Bronchial epithelial cell (primary cell): ENCODE measurements at regions not wholly inside any gene's neighbourhood (a gene's known extent, or its start where the extent isn't known, plus 50 kb on each side); places are given as distances from the start of the nearest gene placed in this dataset.

Source experiments
- DNase-seq: peaks from one replicate; pipeline ENCODE4 v3.0.0-alpha.2; 2010; ENCODE audit warnings: low read depth
- FAIRE-seq: peaks from 2 replicates; lab custom pipeline; 2011; peaks lifted over from hg19 to GRCh38; lab: Jason Lieb, UNC
- H3K27me3 ChIP-seq: 2 replicates; pipeline ENCODE4 v1.5.1; 2011; ENCODE audit warnings: low read length; ENCODE audit not compliant: control insufficient read depth, insufficient read depth
- H3K36me3 ChIP-seq: 2 replicates; pipeline ENCODE4 v1.5.1; 2011; ENCODE audit warnings: low read length; ENCODE audit not compliant: control insufficient read depth, insufficient read depth
- H3K4me3 ChIP-seq: 2 replicates; pipeline ENCODE4 v1.5.1; 2011; ENCODE audit warnings: mild to moderate bottlenecking, low read depth, low read length, control low read depth
- TF ChIP-seq, protein P1 (sequence below): IDR thresholded peaks from 2 replicates; pipeline ENCODE4 v1.5.1; 2011; ENCODE audit warnings: mild to moderate bottlenecking, moderate library complexity, low read length, control low read depth, inconsistent platforms; ENCODE audit not compliant: insufficient read depth, severe bottlenecking

DNA sequence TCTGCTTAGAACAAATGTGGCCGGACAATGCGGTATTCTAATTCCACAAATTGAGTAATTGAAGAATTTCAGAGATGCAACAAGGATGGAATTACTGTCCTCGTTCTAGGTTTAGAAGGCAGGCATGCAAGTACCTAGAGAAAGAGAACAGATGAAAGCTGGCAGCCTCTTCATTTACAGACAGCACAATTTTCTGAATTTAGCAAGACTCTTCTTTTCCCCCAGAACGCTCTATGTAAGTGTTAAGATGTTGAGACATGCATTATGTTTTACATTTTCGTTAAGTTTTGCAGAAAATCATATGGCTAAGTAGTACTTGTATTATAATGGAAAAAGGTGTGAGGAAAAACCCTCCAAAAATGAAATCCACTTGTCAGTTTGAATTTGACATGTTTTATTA, 259.5 kb upstream of the ARRDC3 start:
- DNase-seq = no peak
- Histone ChIP-seq H3K27me3 (no peaks in the 10 kb centered on the region), H3K36me3 (no peaks in the 10 kb centered on the region), H3K4me3 (no peak overlapping the region)
- TF ChIP-seq, protein P1, sequence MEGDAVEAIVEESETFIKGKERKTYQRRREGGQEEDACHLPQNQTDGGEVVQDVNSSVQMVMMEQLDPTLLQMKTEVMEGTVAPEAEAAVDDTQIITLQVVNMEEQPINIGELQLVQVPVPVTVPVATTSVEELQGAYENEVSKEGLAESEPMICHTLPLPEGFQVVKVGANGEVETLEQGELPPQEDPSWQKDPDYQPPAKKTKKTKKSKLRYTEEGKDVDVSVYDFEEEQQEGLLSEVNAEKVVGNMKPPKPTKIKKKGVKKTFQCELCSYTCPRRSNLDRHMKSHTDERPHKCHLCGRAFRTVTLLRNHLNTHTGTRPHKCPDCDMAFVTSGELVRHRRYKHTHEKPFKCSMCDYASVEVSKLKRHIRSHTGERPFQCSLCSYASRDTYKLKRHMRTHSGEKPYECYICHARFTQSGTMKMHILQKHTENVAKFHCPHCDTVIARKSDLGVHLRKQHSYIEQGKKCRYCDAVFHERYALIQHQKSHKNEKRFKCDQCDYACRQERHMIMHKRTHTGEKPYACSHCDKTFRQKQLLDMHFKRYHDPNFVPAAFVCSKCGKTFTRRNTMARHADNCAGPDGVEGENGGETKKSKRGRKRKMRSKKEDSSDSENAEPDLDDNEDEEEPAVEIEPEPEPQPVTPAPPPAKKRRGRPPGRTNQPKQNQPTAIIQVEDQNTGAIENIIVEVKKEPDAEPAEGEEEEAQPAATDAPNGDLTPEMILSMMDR = no peak
- no peak for FAIRE-seq

DNA sequence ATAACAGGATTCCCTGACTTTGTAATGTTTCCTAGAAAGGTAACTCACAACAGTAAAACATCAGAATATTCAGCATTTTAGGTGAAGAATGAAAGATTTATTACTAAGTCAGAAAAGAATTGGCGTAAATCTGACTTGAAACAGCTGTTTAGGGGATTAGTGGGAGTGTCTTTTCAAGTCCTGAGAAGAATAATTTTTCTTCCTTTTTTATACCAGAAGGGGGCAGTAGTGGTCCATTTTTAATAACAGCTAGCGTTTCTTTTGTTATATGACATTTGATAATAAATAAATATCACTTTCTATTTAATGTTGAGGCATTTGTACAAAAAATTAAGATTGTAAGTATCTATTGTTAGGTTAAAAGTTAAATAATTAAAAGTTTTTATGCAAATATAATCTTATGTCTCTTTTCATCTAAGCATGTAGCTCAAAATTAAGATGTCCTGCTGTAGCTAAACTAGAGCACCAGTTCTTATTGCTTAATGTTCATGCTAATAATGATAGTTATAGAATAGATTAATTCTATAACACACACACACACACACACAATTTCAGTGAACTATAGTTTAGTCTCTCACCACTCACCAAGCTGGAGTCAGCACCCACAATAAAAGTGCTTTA, 258.7 kb upstream of the ARRDC3 start:
- H3K4me3 ChIP-seq = no peak overlapping the region
- TF ChIP-seq, protein P1 = peak; percentile 25
- DNase-seq (peak; percentile 45), FAIRE-seq (no peak)
- no peaks in the 10 kb centered on the region for H3K36me3 ChIP-seq
- no peaks in the 10 kb centered on the region for H3K27me3 ChIP-seq

DNA sequence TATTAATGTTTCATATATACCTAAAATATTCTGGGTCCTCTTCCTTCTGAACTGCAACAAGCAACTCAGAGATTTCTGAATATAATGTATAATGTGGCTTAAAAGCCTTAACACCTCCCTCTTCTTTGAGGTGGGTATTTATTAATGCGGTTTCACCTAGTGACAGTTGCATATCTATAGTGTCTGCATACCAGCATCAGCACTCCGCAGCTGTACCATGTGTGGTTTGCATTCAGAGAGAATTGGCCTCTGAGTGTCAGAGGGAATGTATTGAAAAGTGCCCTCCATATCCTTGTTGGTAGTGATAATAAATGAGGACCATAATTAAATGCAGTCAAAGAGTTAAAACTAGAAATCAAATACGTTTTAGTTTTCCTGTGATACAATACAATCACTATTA, 256.6 kb upstream of the ARRDC3 start:
- TF ChIP-seq, protein P1 = no peak
- Histone ChIP-seq H3K36me3 (no peaks in the 10 kb centered on the region), H3K4me3 (no peak overlapping the region), H3K27me3 (no peaks in the 10 kb centered on the region)
- FAIRE-seq (no peak), DNase-seq (no peak)

DNA sequence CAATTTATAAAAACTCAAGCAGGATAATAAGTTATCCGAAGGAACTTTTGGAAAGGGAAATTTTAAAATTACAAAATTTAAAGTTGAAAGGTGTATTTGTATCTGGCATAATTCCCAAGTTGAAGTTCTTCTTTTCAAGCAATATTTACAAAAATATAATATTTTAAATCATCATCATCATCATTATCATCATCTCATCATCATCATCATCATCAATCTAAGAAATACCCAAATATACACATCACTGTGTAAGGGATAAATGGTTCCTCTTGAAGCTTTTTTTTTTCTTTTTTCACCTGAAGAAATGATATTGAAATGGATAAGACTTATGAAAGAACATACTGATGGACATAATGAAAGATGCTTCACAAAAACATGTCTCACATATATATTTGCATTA, 254.9 kb upstream of the ARRDC3 start:
- no peak for FAIRE-seq
- no peaks in the 10 kb centered on the region for H3K36me3 ChIP-seq
- no peak overlapping the region for H3K4me3 ChIP-seq
- no peaks in the 10 kb centered on the region for H3K27me3 ChIP-seq
- TF ChIP-seq, protein P1 = no peak
- no peak for DNase-seq

DNA sequence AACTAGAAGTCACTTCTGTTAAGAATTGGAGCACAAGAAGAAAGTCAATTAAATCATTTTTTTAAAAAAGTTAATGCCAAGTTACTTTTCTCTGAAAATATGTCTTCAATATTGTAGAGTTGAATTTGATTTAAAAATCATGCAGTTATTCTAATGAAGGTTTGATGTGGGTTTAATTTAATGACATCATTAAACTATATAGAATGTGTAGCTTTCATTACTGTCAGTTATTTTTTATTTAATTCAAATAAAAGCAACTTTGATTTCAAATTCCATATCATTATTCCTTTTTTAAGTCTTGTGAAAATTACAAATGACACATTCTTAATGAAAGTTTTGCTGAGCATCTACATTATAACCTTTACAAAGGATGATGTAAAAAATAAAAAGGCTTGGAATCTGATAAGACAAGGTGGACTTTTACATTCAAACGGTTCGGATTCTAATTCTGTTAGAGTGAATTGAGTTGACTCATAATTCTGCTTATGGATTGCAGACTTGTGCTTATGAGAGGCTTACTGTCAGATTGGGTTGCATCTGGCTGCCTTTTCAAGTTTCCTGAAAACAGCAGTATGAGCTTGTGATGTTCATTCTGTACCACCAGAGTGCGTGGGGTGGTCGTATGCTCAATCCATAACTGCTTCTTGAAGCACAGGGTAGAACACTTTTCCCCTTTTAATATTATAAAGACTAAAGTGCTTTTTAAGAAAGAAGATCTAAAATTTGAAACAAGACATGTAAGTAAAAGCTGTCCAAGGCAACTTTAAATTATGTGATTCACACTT, 253.0 kb upstream of the ARRDC3 start:
- no peaks in the 10 kb centered on the region for H3K36me3 ChIP-seq
- TF ChIP-seq, protein P1 = no peak
- no peak for FAIRE-seq
- DNase-seq = no peak
- H3K27me3 ChIP-seq = no peaks in the 10 kb centered on the region
- H3K4me3 ChIP-seq = no peak overlapping the region
